Esophagus muscularis mucosa (tissue), 4 donors: ENCODE measurements at regions not wholly inside any gene's neighbourhood (a gene's known extent, or its start where the extent isn't known, plus 50 kb on each side); places are given as distances from the start of the nearest gene placed in this dataset.

Experiments used
- EP300 ChIP-seq: sonication (generic); formaldehyde crosslinking; IDR thresholded peaks from one replicate; pipeline ENCODE4 v1.6.1; 2017; ENCODE audit warnings: antibody characterized with exemption
- POLR2A ChIP-seq: fragments of 450-650 bp; IDR thresholded peaks from one replicate; pipeline ENCODE4 v1.6.1; 2017; ENCODE audit warnings: antibody characterized with exemption, moderate library complexity, mild to moderate bottlenecking, low read depth
- TF ChIP-seq, protein P1 (sequence below), 3 experiments: fragments of 200-600 bp in 2 of 3; fragments of 450-650 bp in 1 of 3; sonication (generic) in 2 of 3; IDR thresholded peaks; one replicate each; pipeline ENCODE4 v1.5.1; 2017 to 2019; ENCODE audit warnings: antibody characterized with exemption in 3 of 3, mild to moderate bottlenecking in 2 of 3, moderate library complexity in 1 of 3

DNA sequence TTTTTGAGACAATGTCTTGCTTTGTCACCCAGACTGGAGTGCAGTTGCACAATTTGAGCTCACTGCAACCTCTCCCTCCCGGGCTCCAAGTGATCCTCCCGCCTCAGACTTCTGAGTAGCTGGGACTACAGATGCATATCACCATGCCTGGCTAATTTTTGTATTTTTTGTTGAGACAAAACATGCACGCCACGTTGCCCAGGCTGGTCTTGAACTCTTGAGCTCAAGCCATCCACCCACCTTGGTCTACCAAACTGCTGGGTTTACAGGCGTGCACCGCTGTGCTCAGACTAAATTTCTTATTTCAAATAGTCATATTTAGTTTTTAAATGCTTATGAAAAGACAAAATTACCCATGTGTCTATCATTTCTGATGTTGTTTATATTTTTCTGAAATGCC is 2324.1 kb downstream of the MAT2B start:
- TF ChIP-seq, protein P1, sequence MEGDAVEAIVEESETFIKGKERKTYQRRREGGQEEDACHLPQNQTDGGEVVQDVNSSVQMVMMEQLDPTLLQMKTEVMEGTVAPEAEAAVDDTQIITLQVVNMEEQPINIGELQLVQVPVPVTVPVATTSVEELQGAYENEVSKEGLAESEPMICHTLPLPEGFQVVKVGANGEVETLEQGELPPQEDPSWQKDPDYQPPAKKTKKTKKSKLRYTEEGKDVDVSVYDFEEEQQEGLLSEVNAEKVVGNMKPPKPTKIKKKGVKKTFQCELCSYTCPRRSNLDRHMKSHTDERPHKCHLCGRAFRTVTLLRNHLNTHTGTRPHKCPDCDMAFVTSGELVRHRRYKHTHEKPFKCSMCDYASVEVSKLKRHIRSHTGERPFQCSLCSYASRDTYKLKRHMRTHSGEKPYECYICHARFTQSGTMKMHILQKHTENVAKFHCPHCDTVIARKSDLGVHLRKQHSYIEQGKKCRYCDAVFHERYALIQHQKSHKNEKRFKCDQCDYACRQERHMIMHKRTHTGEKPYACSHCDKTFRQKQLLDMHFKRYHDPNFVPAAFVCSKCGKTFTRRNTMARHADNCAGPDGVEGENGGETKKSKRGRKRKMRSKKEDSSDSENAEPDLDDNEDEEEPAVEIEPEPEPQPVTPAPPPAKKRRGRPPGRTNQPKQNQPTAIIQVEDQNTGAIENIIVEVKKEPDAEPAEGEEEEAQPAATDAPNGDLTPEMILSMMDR (IDR thresholded peaks at IDR 0.05) = no peak
- TF ChIP-seq EP300 = no peak
- no peak for TF ChIP-seq POLR2A
